Hematopoietic multipotent progenitor cell treated with erythropoietin and hydrocortisone succinate and interleukin-3 and kit ligand, for 17 days (in vitro differentiated cells): ENCODE measurements at regions not wholly inside any gene's neighbourhood (a gene's known extent, or its start where the extent isn't known, plus 50 kb on each side); places are given as distances from the start of the nearest gene placed in this dataset.

Experiments
- DNase-seq: peaks from one replicate; pipeline ENCODE4 v3.0.0-alpha.2; 2015; ENCODE audit warnings: low spot score

- DNase-seq: no peak
These were observed 286.8 kb downstream of the LMO4 start for GRCh38 chr1:87615491-87615890.

GRCh38 chr1:87615901-87616300 lies 287.2 kb downstream of the LMO4 start:
- no peak for DNase-seq

GRCh38 chr1:87620807-87621206 lies 292.1 kb downstream of the LMO4 start:
- DNase-seq: no peak

- no peak for DNase-seq
These were observed 301.0 kb downstream of the LMO4 start for GRCh38 chr1:87629673-87630072.

- no peak for DNase-seq
These were observed 303.6 kb downstream of the LMO4 start for GRCh38 chr1:87632232-87632631.

- DNase-seq: no peak
These were observed 307.7 kb downstream of the LMO4 start for GRCh38 chr1:87636198-87636892.

- no peak for DNase-seq
These were observed 310.0 kb downstream of the LMO4 start for GRCh38 chr1:87638636-87639035.

- DNase-seq: no peak
These were observed 313.3 kb downstream of the LMO4 start for GRCh38 chr1:87641996-87642395.

- no peak for DNase-seq
These were observed 314.0 kb downstream of the LMO4 start for GRCh38 chr1:87642581-87643221.

GRCh38 chr1:87644033-87644578 lies 315.4 kb downstream of the LMO4 start:
- no peak for DNase-seq

- DNase-seq: no peak
These were observed 316.0 kb downstream of the LMO4 start for GRCh38 chr1:87644579-87645190.

- DNase-seq: no peak
These were observed 318.9 kb downstream of the LMO4 start for GRCh38 chr1:87647430-87648177.

- DNase-seq: no peak
These were observed 319.8 kb downstream of the LMO4 start for GRCh38 chr1:87648323-87649119.

- no peak for DNase-seq
These were observed 321.6 kb downstream of the LMO4 start for GRCh38 chr1:87650306-87650705.

GRCh38 chr1:87652176-87652575 lies 323.5 kb downstream of the LMO4 start:
- no peak for DNase-seq

- DNase-seq: no peak
These were observed 336.5 kb downstream of the LMO4 start for GRCh38 chr1:87665151-87665550.

- DNase-seq: no peak
These were observed 338.0 kb downstream of the LMO4 start for GRCh38 chr1:87666681-87667080.

- no peak for DNase-seq
These were observed 341.0 kb downstream of the LMO4 start for GRCh38 chr1:87669674-87670073.

- no peak for DNase-seq
These were observed 344.6 kb downstream of the LMO4 start for GRCh38 chr1:87673309-87673708.

- DNase-seq: no peak
These were observed 345.1 kb downstream of the LMO4 start for GRCh38 chr1:87673748-87674147.

- DNase-seq: no peak
These were observed 346.1 kb downstream of the LMO4 start for GRCh38 chr1:87674791-87675190.

GRCh38 chr1:87678266-87678665 lies 349.6 kb downstream of the LMO4 start:
- DNase-seq: no peak
